Stimulated activated CD4-positive, alpha-beta T cell treated with anti-CD3 and anti-CD28 coated beads, Interleukin-2, amount 100 ng/mL, for 24 hours (primary cell): ENCODE measurements at regions not wholly inside any gene's neighbourhood (a gene's known extent, or its start where the extent isn't known, plus 50 kb on each side); places are given as distances from the start of the nearest gene placed in this dataset.

ENCODE experiments used
- DNase-seq, 2 donors: peaks; one replicate each; pipeline ENCODE4 v3.0.0-alpha.2; 2020

DNA sequence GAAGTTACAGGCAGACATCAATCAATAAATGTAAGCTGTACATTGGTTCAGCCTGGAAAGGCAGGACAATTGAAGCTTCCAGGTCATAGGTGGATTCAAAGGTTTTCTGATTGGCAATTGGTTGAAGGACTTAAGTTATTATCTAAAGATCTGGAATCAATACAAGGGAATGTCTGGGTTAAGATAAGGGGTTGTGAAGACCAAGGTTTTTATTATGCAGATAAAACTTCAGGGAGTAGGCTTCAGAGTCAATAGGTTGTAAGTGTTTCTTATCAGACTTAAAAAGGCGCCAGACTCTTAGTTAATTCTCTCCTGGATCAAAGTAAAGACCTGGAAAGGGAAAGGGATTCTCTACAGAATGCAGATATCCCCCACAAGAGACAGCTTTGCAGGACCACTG lies 935.4 kb downstream of the TBC1D22A start:
- no peak for DNase-seq

- DNase-seq = no peak
These were observed 934.3 kb downstream of the TBC1D22A start for GRCh38 chr22:47696776-47697175.

DNA sequence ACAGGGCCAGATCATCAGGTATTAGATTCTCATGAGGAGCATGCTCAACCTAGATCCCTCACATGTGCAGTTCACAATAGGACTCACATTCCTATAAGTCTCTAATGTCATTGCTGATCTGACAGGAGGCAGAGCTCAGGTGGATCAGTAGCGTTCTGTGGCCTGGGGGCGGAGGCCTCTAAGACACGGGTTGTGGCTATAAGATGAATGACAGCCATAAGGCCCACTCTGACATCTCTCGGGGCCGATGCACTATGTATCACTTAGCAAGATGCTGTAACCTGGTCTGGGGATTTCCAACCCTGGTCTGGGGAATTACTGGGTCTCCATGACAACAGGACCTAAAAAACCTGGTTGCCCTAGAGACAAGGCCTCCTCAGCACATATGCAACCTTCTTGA lies 932.7 kb downstream of the TBC1D22A start:
- DNase-seq = no peak

GRCh38 chr22:47694536-47695130 lies 932.2 kb downstream of the TBC1D22A start:
- no peak for DNase-seq

GRCh38 chr22:47693606-47694005 lies 931.2 kb downstream of the TBC1D22A start:
- DNase-seq = no peak

DNA sequence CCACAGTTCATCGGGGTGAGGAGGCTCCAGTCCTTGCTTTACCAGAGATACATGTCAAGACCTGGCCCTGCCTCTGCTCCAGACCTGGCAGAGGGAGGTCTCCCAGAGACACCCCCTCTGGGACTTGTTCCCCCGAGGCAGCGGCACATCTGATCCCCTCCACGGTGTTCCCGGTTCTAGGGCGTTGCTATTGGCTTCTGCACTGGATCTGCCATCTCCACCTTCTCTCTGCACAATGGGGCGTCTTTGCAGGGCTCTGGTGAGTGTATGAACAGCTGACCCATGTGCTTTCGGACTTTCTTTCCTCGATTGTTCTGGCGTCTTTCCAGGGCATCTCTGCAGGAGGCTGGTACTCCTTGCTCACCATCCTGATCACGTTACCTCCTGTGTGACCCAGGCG lies 930.4 kb downstream of the TBC1D22A start:
- DNase-seq = no peak

- DNase-seq = no peak
These were observed 928.9 kb downstream of the TBC1D22A start for GRCh38 chr22:47691152-47691895.

GRCh38 chr22:47690586-47690985 lies 928.1 kb downstream of the TBC1D22A start:
- no peak for DNase-seq

- no peak for DNase-seq
These were observed 927.7 kb downstream of the TBC1D22A start for GRCh38 chr22:47690166-47690565.

DNA sequence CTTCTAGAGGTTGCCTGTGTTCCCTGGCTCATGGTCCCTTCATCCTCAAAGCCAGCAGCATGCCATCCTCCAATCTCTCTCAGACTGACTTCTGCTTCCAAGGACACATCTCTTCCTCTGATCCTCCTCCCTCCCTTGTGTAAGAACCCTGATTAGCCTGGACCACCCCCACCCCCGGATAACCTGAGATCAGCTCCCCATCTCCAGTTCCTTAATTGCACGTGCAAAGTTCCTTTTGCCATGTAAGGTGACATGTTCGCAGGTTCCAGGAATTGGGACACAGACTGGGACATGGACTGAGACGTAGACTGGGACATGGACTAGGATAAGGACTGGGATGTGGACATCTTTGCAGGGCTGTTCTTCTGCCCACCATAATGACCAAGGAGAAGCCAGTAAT lies 925.3 kb downstream of the TBC1D22A start:
- no peak for DNase-seq

- no peak for DNase-seq
These were observed 924.9 kb downstream of the TBC1D22A start for GRCh38 chr22:47687346-47687655.

DNA sequence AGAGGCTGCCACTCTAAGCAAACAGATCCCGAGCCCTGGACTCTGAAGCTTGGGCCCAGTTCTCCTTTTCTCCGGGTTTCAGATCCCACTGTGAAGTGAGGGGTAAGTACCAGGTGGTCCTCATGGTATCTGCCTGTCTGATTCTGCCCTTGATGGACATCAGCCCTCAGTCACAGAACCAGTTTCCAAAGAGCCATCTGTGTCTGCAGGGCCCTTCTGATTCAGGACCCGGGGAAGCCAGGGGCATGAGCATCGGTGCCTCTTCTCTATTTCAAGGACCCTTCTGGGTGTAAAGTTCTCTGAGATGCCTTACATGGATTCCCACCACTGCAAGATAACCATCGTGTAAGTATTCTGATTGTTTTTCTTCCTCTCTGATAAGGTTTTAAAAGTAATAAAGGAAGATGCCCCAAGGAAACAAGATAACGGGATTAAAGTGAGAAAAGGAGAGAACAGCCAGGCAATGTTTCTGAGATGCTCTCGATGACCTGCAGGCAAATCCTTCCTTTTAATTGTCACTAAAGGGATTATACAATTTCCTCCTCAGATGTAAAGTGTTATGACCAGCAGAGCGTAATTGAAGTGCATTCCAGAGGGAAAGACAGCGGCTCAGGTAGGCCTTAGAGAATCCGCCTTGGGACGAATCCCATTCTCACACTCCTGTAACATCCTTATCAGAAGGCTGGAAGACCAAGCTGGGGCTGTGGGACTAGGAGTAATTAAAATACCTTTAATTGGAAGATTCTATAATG lies 924.3 kb downstream of the TBC1D22A start:
- DNase-seq = no peak

- DNase-seq = no peak
These were observed 919.1 kb downstream of the TBC1D22A start for GRCh38 chr22:47681411-47682165.

DNA sequence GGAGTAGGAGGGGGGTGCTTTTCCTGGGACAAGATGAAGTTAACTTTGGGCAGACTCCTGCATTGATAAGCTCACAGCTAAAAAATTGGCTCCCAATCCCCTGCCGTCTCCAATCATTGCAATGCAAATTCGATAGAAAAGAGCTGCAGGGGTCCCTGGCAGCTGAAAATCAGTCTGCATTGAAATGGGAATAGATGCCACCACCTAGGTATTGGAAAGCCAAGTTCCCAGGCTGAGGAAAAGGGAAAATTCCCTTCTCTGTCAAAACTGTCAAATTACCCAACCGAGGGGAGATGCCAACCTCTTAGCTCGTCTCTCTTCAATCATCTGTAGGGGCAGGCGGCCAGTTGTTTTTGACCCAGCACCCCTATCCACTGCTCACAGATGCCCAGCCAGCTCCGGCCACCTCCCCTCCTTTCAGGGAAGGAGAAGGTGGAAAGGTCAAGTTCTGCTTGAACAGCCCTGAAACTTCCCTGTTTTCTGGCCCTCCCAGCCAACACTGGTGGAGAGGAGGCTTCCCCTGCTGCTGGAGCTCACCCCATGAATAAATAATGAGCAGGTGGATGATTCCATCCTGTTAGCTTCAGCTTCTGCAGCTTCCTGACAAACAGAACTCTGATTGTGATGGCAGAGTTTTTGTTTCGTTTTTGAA lies 916.3 kb downstream of the TBC1D22A start:
- no peak for DNase-seq

GRCh38 chr22:47678048-47678447 lies 915.6 kb downstream of the TBC1D22A start:
- DNase-seq = no peak

DNA sequence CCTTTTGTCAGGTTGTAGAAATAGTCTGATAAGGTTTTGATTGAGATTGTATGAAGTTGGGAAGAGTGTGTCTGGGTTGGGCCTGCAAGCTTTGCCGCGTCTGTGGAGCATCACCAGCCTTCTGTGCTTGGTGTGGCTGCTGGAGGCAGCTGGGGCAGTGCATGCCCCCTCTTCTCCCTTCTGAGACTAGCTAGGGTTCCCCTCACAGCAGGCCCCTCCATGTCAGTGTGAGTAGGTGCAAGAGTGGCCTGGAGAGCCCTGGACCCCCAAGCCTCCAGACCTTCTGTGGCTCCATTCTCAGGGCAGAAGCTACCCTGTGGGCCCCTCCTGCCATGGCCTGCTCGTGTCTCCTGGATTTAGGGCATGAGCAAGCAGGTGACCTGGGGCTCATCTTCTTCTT lies 914.2 kb downstream of the TBC1D22A start:
- no peak for DNase-seq

- DNase-seq = no peak
These were observed 912.1 kb downstream of the TBC1D22A start for GRCh38 chr22:47674600-47674999.

- no peak for DNase-seq
These were observed 911.1 kb downstream of the TBC1D22A start for GRCh38 chr22:47673557-47673956.

GRCh38 chr22:47672526-47672925 lies 910.1 kb downstream of the TBC1D22A start:
- DNase-seq = no peak

DNA sequence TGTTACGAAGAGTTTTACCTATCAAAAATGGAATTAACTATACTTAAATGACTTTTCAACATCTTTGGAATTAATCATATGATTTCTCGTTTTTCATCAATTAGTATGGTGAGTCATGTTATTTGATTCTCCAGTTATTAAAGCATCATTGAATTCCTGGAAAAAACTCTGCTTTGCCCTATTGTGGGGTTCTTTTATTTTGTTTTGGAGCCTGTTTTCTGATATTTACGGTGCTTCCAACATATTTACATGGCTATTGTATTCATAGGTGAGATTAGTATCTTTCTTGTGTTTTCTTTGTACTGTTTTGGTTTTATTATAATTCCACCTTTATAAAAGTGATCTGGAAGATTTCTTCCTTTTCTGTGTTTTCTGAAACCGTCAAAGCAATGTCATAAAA lies 902.7 kb downstream of the TBC1D22A start:
- DNase-seq = no peak

GRCh38 chr22:47663615-47664605 lies 901.5 kb downstream of the TBC1D22A start:
- DNase-seq = no peak
